ENCODE measurements at regions not wholly inside any gene's neighbourhood (a gene's known extent, or its start where the extent isn't known, plus 50 kb on each side); places are given as distances from the start of the nearest gene placed in this dataset.

GRCh38 chr4:12110627-12111026 lies 681.9 kb upstream of the HS3ST1 start:
- no peak for TF ChIP-seq MAFK (IDR thresholded peaks at IDR 0.05; ENCODE audit: partially characterized antibody)
- no peak for TF ChIP-seq E2F6 (IDR thresholded peaks at IDR 0.05; ENCODE audit: borderline replicate concordance, low read depth)
- no peak for TF ChIP-seq CTCF (IDR thresholded peaks at IDR 0.05)
- no peak for TF ChIP-seq POLR2AphosphoS2 (conservative IDR thresholded peaks at IDR 0.05; ENCODE audit: low read length)
- TF ChIP-seq MAX (IDR thresholded peaks at IDR 0.05): no peak
- TF ChIP-seq RAD21 (conservative IDR thresholded peaks at IDR 0.05 in 1 of 2, IDR thresholded peaks at IDR 0.05 in 1 of 2): no peak
- TF ChIP-seq POLR2A (IDR thresholded peaks at IDR 0.05; ENCODE audit: low read length): no peak
- TF ChIP-seq FOSL2 (IDR thresholded peaks at IDR 0.05): no peak
- no peak for TF ChIP-seq FOSL2 (CRISPR knock-in tag; IDR thresholded peaks at IDR 0.05)
- TF ChIP-seq EP300 (IDR thresholded peaks at IDR 0.05): no peak
- no peak for TF ChIP-seq ESRRA (IDR thresholded peaks at IDR 0.05; ENCODE audit: borderline replicate concordance, low read length)
- no peak for TF ChIP-seq EHMT2 (IDR thresholded peaks at IDR 0.05; ENCODE audit: low read depth)
- no peak for TF ChIP-seq USF2 (IDR thresholded peaks at IDR 0.05)
